IMR-90 (cell line): ENCODE measurements at regions not wholly inside any gene's neighbourhood (a gene's known extent, or its start where the extent isn't known, plus 50 kb on each side); places are given as distances from the start of the nearest gene placed in this dataset.

ENCODE experiments used
- ATAC-seq: fragments of 200-7000 bp; cut with Tn5 transposase; 2 replicates; pipeline ENCODE4 v1.9.1; 2020; ENCODE audit warnings: low read depth, mild to moderate bottlenecking, moderate library complexity
- BruUV-seq: library from RNA; stranded (reverse); fragments of 400-500 nt; replicated peaks from 2 replicates; lab custom pipeline; 2021; lab: Mats Ljungman, UMichigan
- CTCF ChIA-PET: fragments of 300-600 bp; formaldehyde crosslinking; extraction: SDS; loops from one replicate; lab custom pipeline; 2021; ENCODE audit warnings: antibody characterized with exemption; lab: Yijun Ruan, JAX
- POLR2A ChIA-PET: fragments of 300-600 bp; sonication (Branson Sonifier 250); formaldehyde crosslinking; loops from one replicate; lab custom pipeline; 2022; ENCODE audit warnings: antibody characterized with exemption; ENCODE audit not compliant: unreplicated experiment; lab: Charles Lee
- DNase-seq: peaks from one replicate; pipeline ENCODE4 v3.0.0; 2013
- H2AFZ ChIP-seq: replicated peaks from 2 replicates; pipeline ENCODE3; 2013; ENCODE audit warnings: low read length, mild to moderate bottlenecking; ENCODE audit not compliant: poor library complexity
- H2AK5ac ChIP-seq: 2 replicates; pipeline ENCODE4 v1.6.1; 2013; ENCODE audit warnings: low read depth, low read length, inconsistent platforms
- H2AK9ac ChIP-seq: replicated peaks from 2 replicates; pipeline ENCODE3; 2013; ENCODE audit warnings: mild to moderate bottlenecking, low read depth, low read length, moderate library complexity; ENCODE audit not compliant: poor library complexity
- H2BK120ac ChIP-seq: 2 replicates; pipeline ENCODE4 v1.6.1; 2013; ENCODE audit warnings: low read depth, low read length, inconsistent platforms
- H2BK15ac ChIP-seq: 3 replicates; pipeline ENCODE4 v1.6.1; 2013; ENCODE audit warnings: low read depth, low read length, inconsistent platforms
- H2BK20ac ChIP-seq: 2 replicates; pipeline ENCODE4 v1.6.1; 2013; ENCODE audit warnings: low read depth, mild to moderate bottlenecking, inconsistent platforms, low read length, moderate library complexity
- H2BK5ac ChIP-seq: 2 replicates; pipeline ENCODE4 v1.6.1; 2013; ENCODE audit warnings: mild to moderate bottlenecking, low read depth, low read length, inconsistent platforms; ENCODE audit not compliant: poor library complexity, severe bottlenecking
- H3K14ac ChIP-seq: replicated peaks from 2 replicates; pipeline ENCODE4 v1.6.1; 2013; ENCODE audit warnings: low read depth, low read length, inconsistent platforms
- H3K18ac ChIP-seq: 2 replicates; pipeline ENCODE4 v1.6.1; 2013; ENCODE audit warnings: low read depth, low read length, control low read depth
- H3K23ac ChIP-seq: 2 replicates; pipeline ENCODE4 v1.6.1; 2013; ENCODE audit warnings: low read depth, low read length, inconsistent platforms
- H3K27ac ChIP-seq: 2 replicates; pipeline ENCODE4 v1.5.1; 2013; ENCODE audit warnings: mild to moderate bottlenecking, control low read depth, low read length; ENCODE audit not compliant: insufficient read depth
- H3K27me3 ChIP-seq: 2 replicates; pipeline ENCODE4 v1.6.1; 2013; ENCODE audit warnings: low read length; ENCODE audit not compliant: control insufficient read depth, insufficient read depth
- H3K36me3 ChIP-seq: 2 replicates; pipeline ENCODE4 v1.6.1; 2013; ENCODE audit warnings: low read length, mixed read lengths; ENCODE audit not compliant: control insufficient read depth, insufficient read depth
- H3K4ac ChIP-seq: 2 replicates; pipeline ENCODE4 v1.6.1; 2013; ENCODE audit warnings: low read depth, low read length, inconsistent platforms
- H3K4me1 ChIP-seq: 2 replicates; pipeline ENCODE4 v1.6.1; 2013; ENCODE audit warnings: low read length, mixed read lengths; ENCODE audit not compliant: control insufficient read depth, insufficient read depth
- H3K4me2 ChIP-seq: 2 replicates; pipeline ENCODE4 v1.6.1; 2013; ENCODE audit warnings: low read depth, mild to moderate bottlenecking, control low read depth, low read length, moderate library complexity
- H3K4me3 ChIP-seq: 2 replicates; pipeline ENCODE4 v1.5.1; 2013; ENCODE audit warnings: low read depth, mild to moderate bottlenecking, control low read depth, low read length, moderate library complexity; ENCODE audit not compliant: insufficient read depth
- H3K56ac ChIP-seq: 2 replicates; pipeline ENCODE4 v1.6.1; 2013; ENCODE audit warnings: low read length, inconsistent platforms; ENCODE audit not compliant: insufficient read depth; ENCODE audit errors: extremely low read depth
- H3K79me1 ChIP-seq, 2 experiments: 2 replicates each; pipeline ENCODE4 v1.6.1; 2013; ENCODE audit warnings: low read length in 2 of 2, inconsistent platforms in 1 of 2, low read depth in 1 of 2
- H3K9ac ChIP-seq: 2 replicates; pipeline ENCODE4 v1.6.1; 2013; ENCODE audit warnings: low read depth, low read length, control low read depth
- H3K9me1 ChIP-seq: 2 replicates; pipeline ENCODE4 v1.6.1; 2013; ENCODE audit warnings: low read length, inconsistent platforms; ENCODE audit not compliant: insufficient read depth
- H3K9me3 ChIP-seq: 2 replicates; pipeline ENCODE4 v1.6.1; 2013; ENCODE audit warnings: low read length; ENCODE audit not compliant: control insufficient read depth, insufficient read depth
- H4K20me1 ChIP-seq: 2 replicates; pipeline ENCODE4 v1.6.1; 2013; ENCODE audit warnings: low read length, inconsistent platforms; ENCODE audit not compliant: insufficient read depth
- H4K5ac ChIP-seq: 2 replicates; pipeline ENCODE4 v1.6.1; 2013; ENCODE audit warnings: mild to moderate bottlenecking, low read depth, low read length, control low read depth
- H4K8ac ChIP-seq, 2 experiments: 2 replicates each; pipeline ENCODE4 v1.6.1; 2013; ENCODE audit warnings: low read depth in 2 of 2, low read length in 2 of 2, control low read depth in 1 of 2, inconsistent platforms in 1 of 2
- H4K91ac ChIP-seq: 2 replicates; pipeline ENCODE4 v1.6.1; 2013; ENCODE audit warnings: low read depth, low read length, inconsistent platforms; ENCODE audit not compliant: insufficient read depth
- BHLHE40 ChIP-seq: fragments of 150-350 bp; IDR thresholded peaks from 2 replicates; pipeline ENCODE4 v1.6.1; 2016; ENCODE audit warnings: mild to moderate bottlenecking, low read depth, low read length
- CHD1 ChIP-seq: IDR thresholded peaks from 2 replicates; pipeline ENCODE4 v1.6.1; 2012; ENCODE audit warnings: low read depth, low read length, improper control_type of control experiment
- FOS ChIP-seq: fragments of 150-350 bp; IDR thresholded peaks from 2 replicates; pipeline ENCODE4 v1.6.1; 2016; ENCODE audit warnings: low read depth, low read length
- MAFK ChIP-seq: IDR thresholded peaks from 2 replicates; pipeline ENCODE4 v1.6.1; 2012; ENCODE audit warnings: low read depth, low read length, improper control_type of control experiment
- MAZ ChIP-seq: IDR thresholded peaks from 2 replicates; pipeline ENCODE4 v1.6.1; 2012; ENCODE audit warnings: low read depth, mild to moderate bottlenecking, low read length, improper control_type of control experiment, moderate library complexity, borderline replicate concordance
- MXI1 ChIP-seq: IDR thresholded peaks from 2 replicates; pipeline ENCODE4 v1.6.1; 2012; ENCODE audit warnings: low read depth, mild to moderate bottlenecking, low read length, moderate library complexity, borderline replicate concordance
- NFE2L2 ChIP-seq: fragments of 150-350 bp; IDR thresholded peaks from 2 replicates; pipeline ENCODE4 v1.6.1; 2016; ENCODE audit warnings: low read depth, mild to moderate bottlenecking, low read length
- RAD21 ChIP-seq: IDR thresholded peaks from 2 replicates; pipeline ENCODE4 v1.6.1; 2012; ENCODE audit warnings: low read length, improper control_type of control experiment
- RCOR1 ChIP-seq: IDR thresholded peaks from 2 replicates; pipeline ENCODE4 v1.6.1; 2012; ENCODE audit warnings: mild to moderate bottlenecking, low read length, improper control_type of control experiment; ENCODE audit not compliant: insufficient replicate concordance
- RFX5 ChIP-seq: IDR thresholded peaks from 2 replicates; pipeline ENCODE4 v1.8.0; 2012; ENCODE audit warnings: low read depth, mild to moderate bottlenecking, low read length, moderate library complexity
- SMC3 ChIP-seq: fragments of 150-350 bp; IDR thresholded peaks from 2 replicates; pipeline ENCODE4 v1.6.1; 2016; ENCODE audit warnings: low read depth, mild to moderate bottlenecking, antibody characterized with exemption, low read length, moderate library complexity
- WGBS, 2 experiments: methylation state at CpG; one replicate each; pipeline versions ENCODE4 v1.1.5 to v1.1.7; 2013; ENCODE audit warnings: missing lambda C conversion rate in 2 of 2; ENCODE audit not compliant: insufficient read length in 1 of 2; ENCODE audit errors: extremely low coverage in 2 of 2; 5-methylcytosine and 5-hydroxymethylcytosine counted together
- dilution Hi-C: fragments of 300-500 bp; cut with HindIII; formaldehyde crosslinking; loops from one replicate; pipeline ENCODE4 v1.14.3; 2018; ENCODE audit warnings: low sequenced_read_pairs; ENCODE audit not compliant: unreplicated experiment
- in situ Hi-C: fragments of 300-500 bp; cut with MboI; formaldehyde crosslinking; loops from 3 replicates; pipeline ENCODE4 v1.14.3; 2019; ENCODE audit warnings: low sequenced_read_pairs, inconsistent platforms, mixed read lengths
- intact Hi-C: fragments of 100-400 bp; cut with micrococcal nuclease; formaldehyde crosslinking; loops from 2 replicates; pipeline ENCODE4 v1.10.0; 2022
- TF ChIP-seq, protein P1 (sequence below): fragments of 150-350 bp; IDR thresholded peaks from 2 replicates; pipeline ENCODE4 v1.6.1; 2017; ENCODE audit warnings: mild to moderate bottlenecking, antibody characterized with exemption, low read length, low read depth
- TF ChIP-seq, protein P2 (sequence below): conservative IDR thresholded peaks from 2 replicates; pipeline ENCODE4 v1.5.1; 2012; ENCODE audit warnings: mild to moderate bottlenecking, low read depth, low read length, improper control_type of control experiment
- TF ChIP-seq, protein P3 (sequence below): fragments of 150-350 bp; IDR thresholded peaks from 2 replicates; pipeline ENCODE4 v1.6.1; 2016; ENCODE audit warnings: low read depth, mild to moderate bottlenecking, low read length, moderate library complexity, borderline replicate concordance

DNA sequence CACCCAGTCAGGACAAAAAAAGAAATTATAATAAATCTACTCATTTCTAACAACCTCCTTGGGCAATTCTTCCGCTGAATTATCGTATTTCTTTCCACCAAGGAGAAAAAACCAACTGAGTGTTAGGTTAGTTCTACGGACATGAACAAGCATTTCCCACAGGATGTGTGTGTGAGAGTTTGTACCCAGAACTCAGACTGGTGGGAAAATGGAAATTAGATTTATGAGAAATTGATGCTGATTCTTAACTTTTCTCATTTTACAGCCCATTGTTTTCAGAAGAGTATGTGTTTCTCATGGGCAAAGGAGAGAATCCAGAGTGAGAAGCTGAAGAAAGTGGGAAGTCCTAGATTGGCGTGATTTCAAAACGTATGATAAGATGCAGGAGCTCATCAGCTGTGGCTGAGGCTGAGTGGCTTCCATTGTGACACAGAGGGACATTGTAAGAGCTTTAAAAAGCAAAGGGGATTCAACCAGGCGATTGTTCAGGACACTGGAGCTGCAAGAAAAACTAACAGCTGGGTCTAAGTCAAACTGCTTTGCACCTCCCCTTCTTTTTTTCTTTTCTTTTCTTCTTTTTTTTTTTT lies 184.7 kb upstream of the ARGLU1 start:
- H3K23ac ChIP-seq, result no peak overlapping the region
- no peak overlapping the region for H4K8ac ChIP-seq
- H2BK15ac ChIP-seq, result no peak overlapping the region
- intact Hi-C loops, result no loop called here
- H3K18ac ChIP-seq, result no peak overlapping the region
- no peaks in the 10 kb centered on the region for H3K4me1 ChIP-seq
- DNase-seq, result no peak
- no peak overlapping the region for H3K4ac ChIP-seq
- dilution Hi-C loops, result no loop called here
- ChIA-PET CTCF (no interaction called here), POLR2A (no interaction called here)
- H3K9me3 ChIP-seq, result no peaks in the 10 kb centered on the region
- no peak overlapping the region for H2BK20ac ChIP-seq
- no peak overlapping the region for H3K4me3 ChIP-seq
- H3K9ac ChIP-seq, result no peak overlapping the region
- in situ Hi-C loops, result no loop called here
- H3K36me3 ChIP-seq, result no peaks in the 10 kb centered on the region
- ATAC-seq, result no peak
- no peaks in the 10 kb centered on the region for H3K9me1 ChIP-seq
- no TSS peak for BruUV-seq
- no peak overlapping the region for H2AFZ ChIP-seq
- no peak overlapping the region for H3K4me2 ChIP-seq
- H2BK5ac ChIP-seq, result no peak overlapping the region
- no peak overlapping the region for H2BK120ac ChIP-seq
- 10% methylated on average over 2 of the region's 6 CpGs; no CpG with 5 or more reads in 1 of the 2 experiments for WGBS, 2 experiments
- H3K14ac ChIP-seq, result no peak overlapping the region
- H3K27me3 ChIP-seq, result no peaks in the 10 kb centered on the region
- no peak overlapping the region for H4K5ac ChIP-seq
- H3K56ac ChIP-seq, result no peak overlapping the region
- H4K91ac ChIP-seq, result no peak overlapping the region
- TF ChIP-seq NFE2L2, result no peak
- no peak for TF ChIP-seq RCOR1
- no peak for TF ChIP-seq RFX5
- no peak for TF ChIP-seq RAD21
- TF ChIP-seq MAZ, result no peak
- no peak for TF ChIP-seq MXI1
- no peak for TF ChIP-seq BHLHE40
- TF ChIP-seq SMC3, result no peak
- TF ChIP-seq, protein P1, sequence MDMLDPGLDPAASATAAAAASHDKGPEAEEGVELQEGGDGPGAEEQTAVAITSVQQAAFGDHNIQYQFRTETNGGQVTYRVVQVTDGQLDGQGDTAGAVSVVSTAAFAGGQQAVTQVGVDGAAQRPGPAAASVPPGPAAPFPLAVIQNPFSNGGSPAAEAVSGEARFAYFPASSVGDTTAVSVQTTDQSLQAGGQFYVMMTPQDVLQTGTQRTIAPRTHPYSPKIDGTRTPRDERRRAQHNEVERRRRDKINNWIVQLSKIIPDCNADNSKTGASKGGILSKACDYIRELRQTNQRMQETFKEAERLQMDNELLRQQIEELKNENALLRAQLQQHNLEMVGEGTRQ, result no peak
- TF ChIP-seq, protein P2, sequence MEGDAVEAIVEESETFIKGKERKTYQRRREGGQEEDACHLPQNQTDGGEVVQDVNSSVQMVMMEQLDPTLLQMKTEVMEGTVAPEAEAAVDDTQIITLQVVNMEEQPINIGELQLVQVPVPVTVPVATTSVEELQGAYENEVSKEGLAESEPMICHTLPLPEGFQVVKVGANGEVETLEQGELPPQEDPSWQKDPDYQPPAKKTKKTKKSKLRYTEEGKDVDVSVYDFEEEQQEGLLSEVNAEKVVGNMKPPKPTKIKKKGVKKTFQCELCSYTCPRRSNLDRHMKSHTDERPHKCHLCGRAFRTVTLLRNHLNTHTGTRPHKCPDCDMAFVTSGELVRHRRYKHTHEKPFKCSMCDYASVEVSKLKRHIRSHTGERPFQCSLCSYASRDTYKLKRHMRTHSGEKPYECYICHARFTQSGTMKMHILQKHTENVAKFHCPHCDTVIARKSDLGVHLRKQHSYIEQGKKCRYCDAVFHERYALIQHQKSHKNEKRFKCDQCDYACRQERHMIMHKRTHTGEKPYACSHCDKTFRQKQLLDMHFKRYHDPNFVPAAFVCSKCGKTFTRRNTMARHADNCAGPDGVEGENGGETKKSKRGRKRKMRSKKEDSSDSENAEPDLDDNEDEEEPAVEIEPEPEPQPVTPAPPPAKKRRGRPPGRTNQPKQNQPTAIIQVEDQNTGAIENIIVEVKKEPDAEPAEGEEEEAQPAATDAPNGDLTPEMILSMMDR, result no peak
- TF ChIP-seq FOS, result no peak
- TF ChIP-seq MAFK, result no peak
- TF ChIP-seq CHD1, result no peak
- TF ChIP-seq, protein P3, sequence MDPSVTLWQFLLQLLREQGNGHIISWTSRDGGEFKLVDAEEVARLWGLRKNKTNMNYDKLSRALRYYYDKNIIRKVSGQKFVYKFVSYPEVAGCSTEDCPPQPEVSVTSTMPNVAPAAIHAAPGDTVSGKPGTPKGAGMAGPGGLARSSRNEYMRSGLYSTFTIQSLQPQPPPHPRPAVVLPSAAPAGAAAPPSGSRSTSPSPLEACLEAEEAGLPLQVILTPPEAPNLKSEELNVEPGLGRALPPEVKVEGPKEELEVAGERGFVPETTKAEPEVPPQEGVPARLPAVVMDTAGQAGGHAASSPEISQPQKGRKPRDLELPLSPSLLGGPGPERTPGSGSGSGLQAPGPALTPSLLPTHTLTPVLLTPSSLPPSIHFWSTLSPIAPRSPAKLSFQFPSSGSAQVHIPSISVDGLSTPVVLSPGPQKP, result no peak
- H4K20me1 ChIP-seq, result no peaks in the 10 kb centered on the region
- no peaks in the 10 kb centered on the region for H3K79me1 ChIP-seq
- no peak overlapping the region for H3K27ac ChIP-seq
- H2AK9ac ChIP-seq, result no peak overlapping the region
- no peak overlapping the region for H2AK5ac ChIP-seq
